NCI-H1436 treated with DMSO at 0.1 percent for 48 hours (cell line): ENCODE measurements at regions not wholly inside any gene's neighbourhood (a gene's known extent, or its start where the extent isn't known, plus 50 kb on each side); places are given as distances from the start of the nearest gene placed in this dataset.
A peak's percentile ranks its signal among the peaks of the same experiment; 100 is the strongest.

ENCODE experiments used
- DNase-seq: peaks from one replicate; lab custom pipeline; 2025; lab: John Stamatoyannopoulos, UW

GRCh38 chr15:47949815-47950214, 171.0 kb upstream of the SLC24A5 start:
- no peak for DNase-seq

- DNase-seq = no peak
Measured at GRCh38 chr15:47950447-47950846, 170.3 kb upstream of the SLC24A5 start.

DNA sequence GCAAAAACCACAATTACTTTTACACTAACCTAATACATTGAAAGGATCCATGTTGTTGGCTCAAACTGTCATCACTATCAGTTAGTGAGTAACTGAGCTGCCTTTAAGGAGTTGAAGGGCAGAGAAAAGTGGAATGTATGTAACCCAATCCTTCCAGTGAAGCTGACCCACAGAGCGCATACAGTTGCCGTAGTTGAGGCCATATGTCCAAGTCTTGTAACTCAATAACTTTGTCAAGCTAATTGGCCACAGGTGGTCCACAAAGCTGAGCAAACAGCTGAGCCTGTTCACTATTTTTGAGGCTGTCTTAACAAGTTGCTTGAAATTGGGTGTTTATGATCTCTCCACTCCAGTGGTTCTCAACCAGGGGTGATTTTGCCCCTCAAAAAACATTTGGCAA, 169.0 kb upstream of the SLC24A5 start:
- DNase-seq = no peak

DNA sequence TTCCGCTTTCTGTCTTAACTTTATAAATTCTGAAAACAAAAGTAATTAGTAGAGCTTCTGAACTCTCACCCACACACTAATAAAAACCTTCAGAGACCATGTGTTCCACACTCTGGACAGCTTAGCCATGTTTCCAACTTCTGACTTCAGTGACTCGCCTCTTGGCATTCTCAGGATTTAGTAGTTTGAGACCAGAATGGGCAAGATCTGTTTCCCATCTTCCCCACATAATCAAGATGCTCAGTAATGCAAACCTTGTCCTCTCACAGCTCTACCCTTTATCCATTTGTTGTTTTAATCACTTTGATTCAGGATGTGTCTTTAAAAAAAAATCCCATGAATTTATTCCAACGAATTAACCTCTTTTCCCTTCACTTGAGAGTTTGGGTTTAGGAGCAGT, 166.6 kb upstream of the SLC24A5 start:
- DNase-seq = no peak

DNA sequence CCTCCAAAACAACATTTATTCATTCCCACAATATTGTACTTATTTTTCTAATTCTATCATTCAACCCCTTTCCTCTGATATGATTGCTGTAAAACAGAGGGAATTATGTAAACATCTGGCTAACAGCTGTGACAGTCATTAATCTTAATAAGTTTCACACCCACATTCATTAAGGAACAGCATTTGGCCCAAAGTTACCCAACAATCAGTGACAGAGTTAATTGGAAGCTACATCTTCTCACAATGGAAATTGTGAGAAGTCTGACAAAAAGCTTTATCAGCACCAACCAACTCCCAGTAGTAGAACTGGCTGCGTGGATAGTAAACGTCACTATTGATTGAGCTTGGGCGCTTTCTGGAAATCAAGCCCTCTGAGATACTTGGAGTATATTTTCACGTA, 165.8 kb upstream of the SLC24A5 start:
- DNase-seq = no peak

DNA sequence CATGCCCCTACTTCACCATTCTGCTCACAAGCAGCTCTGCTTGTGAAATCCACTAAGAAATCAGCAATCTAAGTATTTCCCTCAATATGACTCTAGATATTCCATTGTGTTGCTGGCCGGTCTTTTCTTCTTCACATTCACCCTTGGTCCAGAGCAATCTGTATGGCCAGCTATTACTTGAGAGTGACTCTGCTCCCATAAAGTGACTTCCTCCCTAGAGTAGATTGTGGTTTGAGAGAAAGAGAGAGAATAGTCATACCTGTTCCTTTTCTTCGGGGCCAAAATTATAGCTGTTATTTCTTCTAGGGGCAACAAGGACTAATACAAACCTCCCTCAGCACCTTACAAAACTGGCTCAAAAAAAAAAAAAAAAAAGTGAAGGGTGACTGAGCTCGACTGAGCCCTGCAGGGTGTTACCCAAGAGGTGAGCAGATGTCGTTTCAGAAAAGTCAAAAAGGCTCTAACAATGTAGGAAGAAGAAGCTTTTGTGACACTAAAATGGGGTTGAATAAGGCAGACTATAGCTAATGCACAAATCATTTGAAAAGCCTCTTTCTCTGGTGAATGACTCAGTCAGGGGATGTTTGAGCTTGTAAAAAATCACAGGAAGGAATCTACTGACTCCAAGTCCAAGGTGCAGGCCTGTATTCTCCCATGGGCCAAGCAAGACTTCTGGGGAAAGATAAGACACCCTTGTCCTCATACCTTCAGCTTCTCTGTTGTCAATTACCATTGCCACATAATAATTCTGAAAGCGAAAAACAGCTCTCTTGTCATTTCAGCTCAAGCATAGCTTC, 161.0 kb upstream of the SLC24A5 start:
- DNase-seq = no peak

- no peak for DNase-seq
Measured at GRCh38 chr15:47961401-47962090, 159.2 kb upstream of the SLC24A5 start.

DNA sequence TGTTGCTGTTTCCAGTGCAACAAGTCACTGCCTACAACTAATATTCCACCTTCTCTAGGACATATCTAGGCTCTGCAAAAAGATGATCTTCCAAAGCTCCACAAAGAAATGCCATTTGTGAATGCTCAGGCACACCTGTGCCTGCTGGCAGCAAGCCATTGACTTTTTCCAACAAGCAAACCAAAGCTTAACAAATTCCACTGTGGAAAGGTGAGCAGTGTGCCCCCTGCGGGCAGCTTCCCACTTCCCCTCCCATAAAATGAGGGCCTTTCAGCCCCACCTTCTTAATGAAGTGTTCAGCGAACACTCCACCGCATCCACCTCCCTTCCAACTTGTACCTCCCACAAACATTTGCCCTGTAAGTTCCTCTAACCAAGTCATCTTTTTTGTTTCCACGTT, 157.5 kb upstream of the SLC24A5 start:
- no peak for DNase-seq

DNA sequence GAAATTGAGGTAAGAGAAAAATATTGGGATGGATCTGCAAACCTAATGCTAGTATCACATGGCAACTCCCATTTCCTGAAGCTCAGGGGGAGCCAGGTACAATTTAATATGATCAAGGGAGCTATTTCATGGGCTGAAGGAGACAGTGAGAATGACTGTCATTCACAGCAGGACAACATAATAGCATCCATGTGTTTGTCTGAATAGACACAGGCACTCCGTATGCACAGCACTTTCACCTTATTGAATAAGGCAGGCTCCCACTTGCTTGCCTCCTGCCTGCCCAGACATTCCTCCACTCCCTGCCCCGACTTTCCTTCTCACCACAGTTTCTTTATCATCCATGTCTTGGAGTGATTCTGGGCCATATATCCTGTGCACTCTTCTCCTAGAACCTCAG, 156.6 kb upstream of the SLC24A5 start:
- DNase-seq = no peak

DNA sequence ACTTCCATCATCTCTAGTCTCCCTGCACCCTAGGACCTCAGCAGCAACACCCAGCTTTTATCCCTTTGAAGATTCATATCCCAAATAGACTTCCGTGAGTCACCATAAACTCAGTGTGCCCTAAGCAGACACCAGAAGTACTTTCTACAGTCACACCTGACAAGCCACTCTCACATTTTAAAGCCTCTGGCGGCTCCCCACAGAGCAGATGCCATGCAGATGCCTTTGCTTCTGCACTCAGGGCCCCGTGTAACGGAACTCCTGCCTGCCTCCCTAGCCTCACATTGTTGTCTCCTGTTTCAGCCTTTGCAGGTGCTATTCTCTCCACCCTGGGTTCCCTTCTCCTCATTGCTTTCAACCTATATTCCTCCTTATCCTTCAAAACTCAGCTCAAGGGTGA, 155.5 kb upstream of the SLC24A5 start:
- no peak for DNase-seq

GRCh38 chr15:47968593-47968992, 152.2 kb upstream of the SLC24A5 start:
- DNase-seq = no peak

DNA sequence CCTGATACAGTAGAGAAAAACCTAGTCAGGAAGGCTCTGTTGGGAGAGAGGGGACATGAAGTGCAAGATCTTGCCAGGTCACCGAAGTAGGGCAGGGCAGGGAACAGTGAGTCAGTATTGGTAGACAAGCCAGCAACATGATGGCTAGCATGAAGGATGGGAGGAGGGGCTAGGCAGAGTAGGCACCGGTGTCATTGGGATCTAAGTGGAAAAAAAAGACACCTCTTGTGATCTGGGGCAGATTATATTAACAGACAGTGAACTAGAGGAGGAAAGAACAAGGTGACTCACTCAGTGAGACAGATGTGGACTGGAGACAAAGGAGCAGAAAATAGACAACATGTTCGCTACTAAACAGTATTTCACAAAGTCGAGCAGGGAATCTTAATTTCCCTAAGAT, 149.2 kb upstream of the SLC24A5 start:
- no peak for DNase-seq

GRCh38 chr15:47972738-47973137, 148.1 kb upstream of the SLC24A5 start:
- no peak for DNase-seq

DNA sequence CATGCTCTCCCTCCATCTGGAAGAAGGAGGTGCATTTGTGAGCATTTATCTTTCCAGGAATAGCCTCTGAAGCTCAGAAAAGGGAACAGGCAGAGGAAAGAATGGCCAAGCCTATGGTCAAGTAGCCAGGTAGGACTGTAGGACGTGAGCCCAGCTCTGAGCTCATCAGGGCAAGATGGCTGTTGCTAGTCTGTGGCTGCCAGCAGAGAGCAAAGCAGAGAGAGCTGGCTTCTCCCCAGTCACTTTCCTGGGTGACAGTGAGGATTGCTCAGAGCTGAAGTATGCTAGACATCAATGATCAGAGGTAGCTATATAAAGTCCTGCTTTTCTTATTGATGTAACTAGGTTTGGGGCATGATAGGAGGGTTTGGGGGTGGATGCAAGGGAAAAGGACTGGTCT, 146.1 kb upstream of the SLC24A5 start:
- DNase-seq = no peak

GRCh38 chr15:47975427-47975826, 145.4 kb upstream of the SLC24A5 start:
- DNase-seq = no peak

GRCh38 chr15:47983533-47983932, 137.3 kb upstream of the SLC24A5 start:
- no peak for DNase-seq

GRCh38 chr15:47985568-47985967, 135.2 kb upstream of the SLC24A5 start:
- no peak for DNase-seq

- DNase-seq = no peak
Measured at GRCh38 chr15:47987461-47987860, 133.3 kb upstream of the SLC24A5 start.

GRCh38 chr15:47987908-47988532, 132.8 kb upstream of the SLC24A5 start:
- DNase-seq = peak; percentile 26

DNA sequence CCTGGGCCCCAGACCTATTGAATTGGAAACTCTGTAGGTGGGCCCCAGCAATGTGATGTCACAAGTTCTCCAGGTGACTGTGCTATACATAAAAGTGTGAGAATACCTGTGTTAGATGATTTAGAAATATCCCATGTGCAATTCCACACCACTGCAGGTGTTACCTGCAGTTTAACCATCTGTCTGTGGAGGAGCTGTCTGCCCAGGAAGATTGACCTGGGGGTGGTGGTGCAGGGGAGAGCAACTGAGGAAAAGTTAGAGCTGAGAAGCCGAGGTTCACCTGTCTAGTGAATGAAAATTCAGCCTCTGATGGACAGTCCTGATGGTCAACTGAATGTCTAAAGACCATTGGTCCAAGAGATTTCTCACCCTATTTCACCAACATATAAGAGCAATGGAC, 132.2 kb upstream of the SLC24A5 start:
- DNase-seq = no peak

- no peak for DNase-seq
Measured at GRCh38 chr15:47990821-47991220, 130.0 kb upstream of the SLC24A5 start.

DNA sequence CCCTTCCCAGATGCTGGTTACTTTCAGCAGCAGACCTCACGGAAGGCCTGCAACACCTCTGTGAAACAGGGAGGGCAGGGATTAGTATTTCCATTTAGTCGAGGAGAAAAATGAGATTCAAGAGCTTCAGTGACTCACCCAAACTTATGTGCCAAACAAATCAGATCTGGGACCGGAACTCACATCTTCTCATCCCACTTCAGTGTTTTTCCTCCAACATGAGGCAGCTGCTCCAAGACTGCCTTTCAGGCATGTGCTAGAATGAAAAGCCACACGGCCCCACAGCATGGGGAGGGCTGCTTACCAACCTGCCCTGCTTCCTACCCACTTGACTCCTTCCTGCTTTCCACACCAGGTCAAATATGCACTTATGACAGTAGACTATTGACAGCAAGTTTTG, 129.4 kb upstream of the SLC24A5 start:
- no peak for DNase-seq

GRCh38 chr15:47993051-47993450, 127.7 kb upstream of the SLC24A5 start:
- DNase-seq = no peak
